Jurkat, Clone E6-1 (cell line): ENCODE measurements at regions not wholly inside any gene's neighbourhood (a gene's known extent, or its start where the extent isn't known, plus 50 kb on each side); places are given as distances from the start of the nearest gene placed in this dataset.
A peak's percentile ranks its signal among the peaks of the same experiment; 100 is the strongest.
"Not testable (repeated sequence)": the region's sequence is repeated elsewhere in the genome, so short reads cannot be mapped to it uniquely, and the experiment has no call there.

Experiments
- DNase-seq: peaks from one replicate; pipeline ENCODE4 v3.0.0-alpha.2; 2011; ENCODE audit warnings: low read depth, low spot score
- H3K4me3 ChIP-seq: 2 replicates; pipeline ENCODE4 v1.5.1; 2011; ENCODE audit warnings: mild to moderate bottlenecking, low read length, control low read depth, moderate library complexity

DNA sequence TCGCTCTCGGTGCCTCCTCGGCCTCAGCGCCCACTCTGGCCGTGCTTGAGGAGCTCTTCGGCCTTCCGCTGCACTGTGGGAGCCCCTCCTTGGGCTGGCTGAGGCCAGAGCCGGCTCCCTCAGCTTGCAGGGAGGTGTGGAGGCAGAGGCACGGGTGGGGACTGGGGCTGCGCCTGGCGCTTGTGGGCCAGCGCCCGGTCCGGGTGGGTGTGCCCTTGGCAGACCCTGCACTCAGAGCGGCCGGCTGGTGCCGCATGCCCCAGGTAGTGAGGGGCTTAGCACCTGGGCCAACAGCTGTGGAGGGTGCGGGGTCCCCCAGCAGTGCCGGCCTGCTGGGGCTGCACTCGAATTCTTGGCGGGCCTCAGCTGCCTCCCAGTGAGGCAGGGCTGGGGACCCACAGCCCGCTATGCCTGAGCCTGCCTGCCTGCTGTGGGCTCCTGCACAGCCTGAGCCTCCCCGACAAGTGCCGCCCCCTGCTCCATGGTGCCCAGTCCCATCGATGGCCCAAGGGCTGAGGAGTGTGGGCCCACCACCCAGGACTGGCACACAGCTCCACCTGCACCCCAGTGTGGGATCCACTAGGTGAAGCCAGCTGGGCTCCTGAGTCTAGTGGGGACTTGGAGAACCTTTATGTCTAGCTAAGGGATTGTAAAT is 2085.2 kb upstream of the ACO1 start:
- no peak overlapping the region for H3K4me3 ChIP-seq
- no peak for DNase-seq

DNA sequence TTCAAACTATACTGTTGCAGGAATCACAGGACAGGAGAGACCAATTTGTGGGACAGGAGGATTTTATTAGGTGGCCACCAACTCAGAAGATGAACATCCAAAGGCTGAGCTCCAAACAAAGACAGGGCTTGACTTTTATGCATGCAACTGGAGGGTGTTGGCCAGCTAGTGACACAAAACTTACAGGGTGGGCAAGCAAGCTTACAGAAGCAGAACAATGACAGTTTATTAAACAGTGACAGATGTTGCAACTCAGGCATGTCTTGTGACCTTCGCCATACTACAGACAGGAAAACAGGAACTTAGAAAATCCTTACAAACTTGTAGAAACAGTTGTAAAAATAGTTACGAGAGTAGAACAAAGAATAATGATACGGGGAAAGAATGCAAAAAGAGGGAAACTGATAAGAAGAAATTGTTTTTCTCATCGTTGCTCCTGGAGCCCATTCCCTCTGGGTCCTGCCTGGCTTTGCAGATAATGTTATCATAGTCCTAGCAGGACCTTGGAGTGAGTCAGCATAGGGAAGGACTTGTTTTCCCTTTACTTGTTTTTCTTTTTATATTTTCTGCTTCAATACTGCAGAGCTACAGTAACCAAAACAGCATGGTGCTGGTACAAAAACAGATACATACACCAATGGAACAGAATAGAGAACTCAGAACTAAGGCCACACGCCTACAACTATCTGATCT is 2083.0 kb upstream of the ACO1 start:
- H3K4me3 ChIP-seq = no peak overlapping the region
- DNase-seq = no peak

DNA sequence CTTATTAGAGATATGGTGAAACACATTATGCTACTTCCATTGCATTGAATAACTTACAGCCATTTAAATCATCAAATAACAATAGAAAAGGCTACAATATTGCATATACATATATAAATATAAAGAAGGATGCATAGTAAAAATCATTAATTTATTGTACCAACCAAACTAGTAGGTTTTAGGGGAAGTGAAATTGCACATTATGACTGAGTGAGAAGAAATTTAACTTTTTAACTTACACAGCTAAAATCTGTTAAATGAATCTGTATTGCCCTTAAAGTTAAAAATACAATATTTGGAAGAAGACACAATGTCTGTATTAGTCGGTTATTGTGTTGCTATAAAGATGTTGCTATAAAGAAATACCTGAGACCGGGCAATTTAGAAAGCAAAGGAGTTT is 2073.7 kb upstream of the ACO1 start:
- no peak overlapping the region for H3K4me3 ChIP-seq

DNA sequence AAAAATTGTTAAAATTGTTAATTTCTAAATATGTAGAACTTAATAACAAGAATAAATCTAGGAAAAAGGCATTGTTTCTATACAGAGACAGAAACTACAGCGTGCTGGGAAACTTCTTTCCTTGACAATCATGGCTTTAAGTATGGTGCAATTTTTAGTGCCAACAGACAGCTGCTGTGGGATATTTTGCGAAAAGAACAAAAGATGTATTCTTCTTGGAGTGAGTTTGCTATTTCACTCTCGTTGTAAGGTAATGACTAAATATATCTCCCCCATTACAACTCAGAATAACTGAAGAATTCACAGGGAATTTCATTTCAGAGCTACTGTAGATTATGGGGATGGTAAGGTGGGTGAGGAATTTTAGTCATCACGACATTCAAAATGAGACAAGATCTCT is 2055.0 kb upstream of the ACO1 start:
- no peak for DNase-seq

More for the DNA sequence above, 2073.7 kb upstream of the ACO1 start:
- DNase-seq = no peak

DNA sequence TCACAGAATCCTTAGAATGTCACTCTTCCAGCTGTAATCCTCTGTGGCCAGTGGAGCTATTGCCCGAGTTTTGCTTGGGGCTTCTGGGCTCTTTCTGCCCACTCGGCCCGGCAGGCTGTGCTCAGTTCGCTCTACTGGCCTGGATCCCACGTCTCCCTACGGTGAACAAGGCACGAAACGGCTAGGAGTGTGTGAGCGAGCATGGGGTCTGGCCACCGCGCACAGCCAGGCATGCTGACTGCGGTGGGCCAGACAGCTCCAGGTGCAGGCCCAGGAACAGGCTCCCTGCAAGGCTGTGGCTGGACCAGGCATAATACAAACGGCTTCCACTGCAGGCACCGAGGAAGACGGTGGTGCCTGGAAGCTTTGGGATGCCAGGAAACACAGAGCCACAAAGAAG is 2035.5 kb upstream of the ACO1 start:
- DNase-seq = no peak
- H3K4me3 ChIP-seq = no peak overlapping the region

More for the DNA sequence above, 2055.0 kb upstream of the ACO1 start:
- no peak overlapping the region for H3K4me3 ChIP-seq

DNA sequence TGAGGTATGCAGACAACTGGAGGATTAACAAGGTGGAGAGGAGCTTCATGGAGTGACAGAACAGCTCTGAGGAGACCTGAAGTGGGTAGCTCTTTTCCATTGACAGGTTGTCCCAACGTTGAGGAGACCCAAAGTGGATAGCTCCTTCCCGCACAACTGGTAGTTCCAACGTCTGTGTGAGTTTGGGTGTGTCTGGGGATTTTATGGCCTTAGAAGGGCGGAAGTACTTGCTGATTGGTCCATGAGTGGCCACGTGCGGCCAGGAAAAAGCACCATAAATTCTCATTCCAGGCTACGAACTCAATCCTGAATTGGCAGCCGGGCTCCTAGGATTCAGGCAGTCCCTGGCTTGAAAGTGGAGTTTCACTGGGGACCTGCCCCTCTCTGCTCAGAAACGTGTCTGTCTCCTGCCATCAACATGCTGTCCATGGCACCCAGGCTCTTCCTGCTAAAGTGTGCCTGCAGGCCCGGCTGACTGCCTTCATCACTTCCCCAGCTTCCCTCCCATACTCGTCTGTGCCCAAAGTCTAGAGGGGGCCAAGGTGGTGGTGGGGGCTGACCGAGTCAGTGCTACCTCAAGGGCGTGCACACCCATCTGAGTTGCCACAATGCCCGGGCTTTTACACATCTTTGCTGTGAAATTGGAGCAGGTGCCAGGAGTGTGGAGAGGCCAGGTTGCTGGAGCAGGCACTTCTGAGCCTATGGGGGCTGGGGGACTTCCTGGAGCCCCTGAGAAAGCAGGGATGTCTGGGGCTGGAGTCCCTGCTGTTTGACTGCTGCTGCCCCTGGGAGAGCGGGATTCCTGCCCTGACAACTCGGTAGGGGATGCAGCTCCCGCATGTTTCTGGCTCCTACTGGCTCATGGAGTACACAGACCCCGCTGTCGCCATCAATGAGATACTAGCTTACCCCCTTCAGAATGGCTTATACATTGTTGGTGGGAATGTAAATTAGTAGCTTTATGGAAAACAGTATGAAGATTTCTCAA is 2034.6 kb upstream of the ACO1 start:
- DNase-seq = no peak
- H3K4me3 ChIP-seq = no peak overlapping the region

DNA sequence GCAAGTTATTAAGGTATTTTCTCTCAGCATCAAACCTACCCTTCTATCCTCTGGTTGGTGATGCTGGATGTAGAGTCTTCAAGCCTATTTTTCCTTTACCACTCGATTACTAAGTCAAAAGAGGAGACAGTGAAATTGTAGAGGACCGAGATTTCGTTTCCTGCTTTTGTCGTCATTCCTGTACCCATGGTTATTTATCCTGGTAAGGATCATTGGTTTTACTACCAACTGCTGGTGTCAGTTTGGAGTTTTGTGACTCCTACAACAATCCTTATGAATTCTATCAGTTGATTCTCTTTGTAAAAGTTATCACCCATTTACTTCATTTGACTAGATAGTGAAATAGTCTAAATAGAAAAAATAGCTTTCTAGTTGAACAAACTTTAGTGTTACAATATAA is 2028.2 kb upstream of the ACO1 start:
- no peak overlapping the region for H3K4me3 ChIP-seq
- DNase-seq = no peak

DNA sequence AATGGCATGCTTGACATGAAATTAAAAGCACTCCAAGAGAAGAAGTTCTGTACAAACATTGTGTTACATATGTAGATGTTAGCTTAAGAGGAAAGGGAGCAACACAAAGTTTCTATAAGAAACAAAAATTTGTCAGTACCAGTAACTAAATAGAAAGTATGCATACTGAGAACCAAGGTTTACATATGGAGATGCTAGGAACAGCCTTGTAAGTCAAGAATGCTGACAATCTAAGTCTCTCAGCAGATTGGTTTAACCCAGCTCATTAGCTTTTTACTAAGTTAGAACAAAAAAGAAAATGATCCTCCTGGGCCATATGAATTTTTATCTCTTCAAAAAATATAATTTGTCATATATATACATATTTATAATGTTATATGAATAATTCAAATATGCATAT is 2022.1 kb upstream of the ACO1 start:
- H3K4me3 ChIP-seq = no peak overlapping the region
- no peak for DNase-seq

DNA sequence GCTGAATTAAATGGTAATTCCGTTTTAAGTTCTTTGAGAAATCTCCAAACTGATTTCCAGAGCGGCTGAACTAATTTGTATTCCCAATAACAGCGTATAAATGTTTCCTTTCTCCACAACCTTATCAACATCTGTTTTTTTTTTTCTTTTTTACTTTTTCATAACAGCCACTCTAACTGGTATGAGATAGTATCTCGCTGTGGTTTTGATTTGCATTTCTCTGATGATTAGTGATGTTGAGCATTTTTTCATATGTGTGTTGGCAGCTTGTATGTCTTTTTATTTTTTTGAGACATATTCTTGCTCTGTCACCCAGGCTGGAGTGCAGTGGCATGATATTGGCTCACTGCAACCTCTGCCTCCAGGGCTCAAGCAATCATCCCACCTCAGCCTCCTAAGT is 2018.3 kb upstream of the ACO1 start:
- peak; percentile 20 for DNase-seq
- not testable (repeated sequence) for H3K4me3 ChIP-seq

DNA sequence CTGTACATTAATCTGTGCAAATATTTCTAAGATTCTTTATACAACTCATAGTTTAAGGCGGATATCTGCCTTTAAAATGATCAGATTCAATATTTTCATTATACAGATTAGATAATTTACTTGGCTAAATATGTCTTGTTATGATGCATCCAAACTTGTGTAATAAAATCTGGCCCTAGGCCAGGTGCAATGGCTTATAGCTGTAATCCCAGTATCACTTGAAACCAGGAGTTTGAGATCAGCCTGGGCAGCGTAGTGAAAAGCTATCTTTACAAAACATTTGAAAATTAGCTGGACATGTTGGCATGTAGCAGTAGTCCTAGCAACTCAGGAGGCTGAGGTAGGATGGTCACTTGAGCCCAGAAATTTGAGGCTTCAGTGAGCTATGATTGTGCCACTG is 2002.2 kb upstream of the ACO1 start:
- DNase-seq = no peak
- H3K4me3 ChIP-seq = no peak overlapping the region

DNA sequence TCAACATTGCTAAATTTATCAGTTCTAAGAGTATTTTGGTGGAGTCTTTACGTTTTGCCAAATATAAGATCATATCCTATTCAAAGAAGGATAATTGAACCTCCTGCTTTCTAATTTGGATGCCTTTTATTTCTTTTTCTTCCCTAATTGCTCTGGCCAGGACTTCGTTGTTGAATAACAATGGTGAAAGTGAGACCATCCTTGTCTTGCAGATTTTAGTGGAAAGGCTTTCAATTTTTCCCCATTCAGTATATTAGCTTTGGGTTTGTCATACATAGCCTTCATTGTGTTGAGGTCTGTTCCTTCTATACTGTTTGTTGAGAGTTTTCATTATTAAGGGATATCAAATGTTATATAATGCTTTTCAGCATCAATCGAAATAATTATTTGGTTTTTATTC is 1974.2 kb upstream of the ACO1 start:
- no peak overlapping the region for H3K4me3 ChIP-seq
- no peak for DNase-seq

DNA sequence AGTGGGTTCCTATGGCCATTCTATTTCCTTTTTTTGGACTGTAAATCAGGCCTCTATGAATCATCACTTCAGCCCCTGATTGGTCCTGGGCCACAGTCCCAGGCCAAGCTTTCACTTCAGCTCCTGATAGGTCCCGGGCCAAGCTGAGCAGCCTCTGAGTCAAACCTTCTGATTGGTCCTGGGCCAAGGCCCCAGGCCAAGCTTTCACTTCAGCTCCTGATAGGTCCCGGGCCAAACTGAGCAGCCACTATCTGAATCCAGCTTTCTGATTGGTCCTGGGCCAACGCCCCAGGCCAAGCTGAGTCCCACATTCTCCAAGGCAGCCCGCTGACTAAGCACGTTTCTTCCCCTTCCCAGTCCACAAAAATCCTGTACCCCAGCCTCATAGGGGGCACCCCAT is 1972.9 kb upstream of the ACO1 start:
- no peak for DNase-seq
- no peak overlapping the region for H3K4me3 ChIP-seq

DNA sequence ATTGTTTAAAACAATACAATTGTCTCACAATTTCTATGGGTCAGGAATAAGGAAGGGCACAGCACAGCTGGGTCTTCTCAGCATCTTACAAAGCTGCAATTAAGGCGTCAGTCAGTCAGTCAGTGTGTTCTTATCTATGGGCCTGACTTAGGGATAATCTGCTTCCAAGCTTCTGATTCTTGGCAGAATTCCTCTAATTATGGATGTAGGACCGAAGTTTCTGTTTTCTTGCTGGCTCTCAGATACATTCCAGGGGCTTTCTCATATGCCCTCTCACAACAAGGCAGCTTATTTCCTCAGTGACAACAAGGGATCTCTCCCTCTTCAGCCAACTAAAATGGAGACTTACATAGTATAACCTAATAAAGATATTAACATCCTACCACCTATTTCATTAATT is 1925.3 kb upstream of the ACO1 start:
- DNase-seq = no peak
- no peak overlapping the region for H3K4me3 ChIP-seq

DNA sequence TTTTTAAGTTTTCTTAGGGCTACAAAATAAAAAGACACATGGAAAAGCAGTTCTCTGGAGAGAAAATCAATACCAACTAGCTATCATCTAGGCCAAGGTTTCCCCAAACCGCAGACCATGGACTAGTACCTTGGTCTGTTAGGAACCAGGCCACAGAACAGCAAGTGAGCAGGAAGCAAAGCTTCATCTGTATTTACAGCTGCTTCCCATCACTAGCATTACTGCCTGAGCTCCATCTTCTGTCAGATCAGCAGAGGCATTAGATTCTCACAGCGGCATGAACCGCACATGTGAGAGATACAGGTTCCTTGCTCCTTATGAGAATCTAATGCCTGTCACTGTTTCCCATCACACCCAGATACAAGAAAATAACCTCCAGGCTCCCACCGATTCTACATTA is 1907.6 kb upstream of the ACO1 start:
- H3K4me3 ChIP-seq = no peak overlapping the region
- no peak for DNase-seq

DNA sequence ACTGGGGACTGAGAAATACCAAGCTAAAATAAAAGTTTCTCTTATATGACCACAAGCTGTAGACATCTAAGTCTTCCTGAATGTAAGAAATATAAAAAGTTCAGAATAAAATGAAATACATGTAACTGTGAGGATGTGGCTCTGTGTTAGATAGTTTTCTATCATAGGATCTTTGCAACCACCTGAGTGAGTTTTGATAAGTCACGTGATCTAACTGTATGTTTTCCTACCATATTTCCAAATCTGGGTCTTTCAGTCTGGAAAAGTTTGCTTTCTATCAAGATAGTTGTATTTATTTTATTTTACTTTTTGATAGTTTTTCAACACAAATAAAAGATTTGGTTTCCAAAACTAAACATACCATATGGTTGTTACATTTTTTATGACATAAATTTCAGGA is 1905.8 kb upstream of the ACO1 start:
- DNase-seq = no peak

DNA sequence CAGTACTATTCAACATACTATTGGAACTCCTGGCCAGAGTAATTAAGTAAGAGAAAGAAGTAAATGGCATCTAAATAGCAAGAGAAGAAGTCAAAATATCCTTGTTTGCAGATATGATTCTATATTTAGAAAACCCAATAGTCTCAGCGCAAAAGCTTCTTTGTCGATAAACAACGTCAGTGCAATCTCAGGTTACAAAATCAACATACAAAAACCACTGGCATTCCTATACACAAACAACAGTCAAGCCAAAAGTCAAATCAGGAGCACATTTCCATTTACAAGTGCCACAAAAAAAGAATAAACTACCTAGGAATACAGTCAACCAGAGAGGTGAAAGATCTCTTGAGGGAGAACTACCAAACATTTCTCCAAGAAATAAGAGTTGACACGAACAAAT is 1901.9 kb upstream of the ACO1 start:
- no peak for DNase-seq
- H3K4me3 ChIP-seq = no peak overlapping the region

More for the DNA sequence above, 1905.8 kb upstream of the ACO1 start:
- H3K4me3 ChIP-seq = no peak overlapping the region

DNA sequence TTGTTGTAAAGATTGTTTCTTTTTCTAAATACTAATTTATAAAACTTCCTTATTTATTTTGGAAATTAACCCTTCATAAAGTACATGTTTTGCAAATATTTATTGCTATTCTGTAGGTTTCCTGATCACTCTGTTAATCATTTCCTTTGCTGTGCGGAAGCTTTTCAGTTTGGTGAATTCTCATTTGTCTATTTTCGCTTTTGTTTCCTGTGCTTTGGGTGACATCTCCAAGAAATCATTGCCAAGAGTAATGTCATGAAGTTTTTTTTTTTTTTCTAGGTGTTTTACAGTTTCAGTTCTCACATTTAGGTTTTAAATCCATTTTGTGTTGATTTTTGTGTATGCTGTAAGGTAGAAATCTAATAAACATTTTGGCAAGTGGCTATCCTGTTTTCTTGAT is 1899.8 kb upstream of the ACO1 start:
- DNase-seq = no peak
- no peak overlapping the region for H3K4me3 ChIP-seq

DNA sequence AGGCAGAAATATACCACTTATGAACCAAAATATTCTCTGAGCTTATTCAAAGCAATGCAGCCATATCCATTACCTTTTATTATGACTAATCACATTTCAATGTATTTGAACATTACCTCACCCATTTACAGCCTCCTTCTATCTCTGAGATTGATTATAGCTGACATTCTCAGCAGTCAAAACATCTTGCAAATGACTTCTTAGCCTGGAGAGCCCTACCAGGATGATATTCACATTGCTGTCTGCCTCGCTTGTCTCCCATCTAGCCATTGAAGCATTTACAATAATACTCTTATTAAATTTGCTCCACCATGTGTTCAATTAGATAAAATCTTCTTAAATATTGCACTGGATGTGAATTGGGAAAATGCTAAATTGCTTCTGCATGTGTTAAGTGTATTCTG is 1879.9 kb upstream of the ACO1 start:
- no peak for DNase-seq
- H3K4me3 ChIP-seq = no peak overlapping the region

DNA sequence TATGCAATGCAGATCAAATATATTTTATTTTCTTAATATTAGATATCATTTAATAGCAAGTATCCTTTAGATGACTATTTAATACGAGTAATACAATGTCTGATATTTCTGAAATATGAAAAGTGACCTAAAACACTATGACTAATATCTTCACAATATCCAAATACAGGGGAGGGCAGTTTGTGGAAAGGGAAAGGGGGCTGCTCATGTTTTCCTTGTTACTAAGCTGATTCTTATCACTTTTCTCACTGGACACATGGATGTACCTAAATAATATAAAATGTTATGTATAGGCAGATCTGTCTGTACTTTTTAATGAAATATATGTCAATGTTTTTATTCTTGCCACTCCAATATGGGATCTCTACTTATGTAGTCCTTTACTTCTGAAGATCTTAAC is 1879.1 kb upstream of the ACO1 start:
- no peak overlapping the region for H3K4me3 ChIP-seq

DNA sequence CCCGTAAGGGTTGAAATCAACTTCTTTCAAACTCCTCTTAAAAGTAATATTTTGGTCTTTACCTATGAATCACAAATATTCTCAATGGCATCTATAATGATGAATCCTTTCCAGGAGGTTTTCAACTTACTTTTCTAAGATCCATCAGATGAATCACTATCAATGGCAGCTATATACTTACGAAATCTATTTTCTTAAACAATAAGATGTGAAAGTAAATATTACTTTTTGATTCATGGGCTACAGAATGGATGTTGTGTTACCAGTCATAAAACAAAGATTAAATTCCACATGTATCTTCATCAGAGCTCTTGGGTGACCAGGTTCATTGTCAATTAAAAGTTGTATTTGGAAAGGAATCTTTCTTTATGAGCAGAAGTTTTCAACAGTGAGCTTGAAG is 1877.7 kb upstream of the ACO1 start:
- DNase-seq = no peak
- H3K4me3 ChIP-seq = no peak overlapping the region

More for the DNA sequence above, 1879.1 kb upstream of the ACO1 start:
- no peak for DNase-seq
